Endodermal cell (in vitro differentiated cells): ENCODE measurements at regions not wholly inside any gene's neighbourhood (a gene's known extent, or its start where the extent isn't known, plus 50 kb on each side); places are given as distances from the start of the nearest gene placed in this dataset.
"Not testable (repeated sequence)": the region's sequence is repeated elsewhere in the genome, so short reads cannot be mapped to it uniquely, and the experiment has no call there.

Source experiments
- DNase-seq: peaks from one replicate; pipeline ENCODE4 v3.0.0-alpha.2; 2017
- H3K27ac ChIP-seq: 2 replicates; pipeline ENCODE4 v1.5.1; 2013; ENCODE audit warnings: mild to moderate bottlenecking, low read depth, low read length, moderate library complexity
- H3K27me3 ChIP-seq: 2 replicates; pipeline ENCODE4 v1.6.1; 2013; ENCODE audit warnings: mild to moderate bottlenecking, low read length, moderate library complexity; ENCODE audit not compliant: insufficient read depth, control insufficient read depth, poor library complexity, severe bottlenecking
- H3K36me3 ChIP-seq: 2 replicates; pipeline ENCODE4 v1.7.0; 2013; ENCODE audit warnings: mild to moderate bottlenecking, low read length, moderate library complexity; ENCODE audit not compliant: control insufficient read depth, insufficient read depth
- H3K4me1 ChIP-seq: one replicate; pipeline ENCODE4 v1.7.0; 2013; ENCODE audit warnings: low read length; ENCODE audit not compliant: control insufficient read depth, insufficient read depth
- H3K4me3 ChIP-seq: 2 replicates; pipeline ENCODE4 v1.5.1; 2013; ENCODE audit warnings: mild to moderate bottlenecking, low read length, moderate library complexity
- H3K9ac ChIP-seq: 2 replicates; pipeline ENCODE4 v1.6.1; 2013; ENCODE audit warnings: mild to moderate bottlenecking, low read length, moderate library complexity; ENCODE audit not compliant: poor library complexity, severe bottlenecking; ENCODE audit errors: extremely low read depth
- H3K9me3 ChIP-seq: 2 replicates; pipeline ENCODE4 v1.6.1; 2013; ENCODE audit warnings: mild to moderate bottlenecking, low read length, moderate library complexity; ENCODE audit not compliant: control insufficient read depth
- H3K27ac Mint-ChIP-seq: 2 replicates; pipeline ENCODE4 v1.8.0; 2020; ENCODE audit warnings: mixed read lengths
- H3K27me3 Mint-ChIP-seq: 2 replicates; pipeline ENCODE4 v1.8.0; 2021; ENCODE audit warnings: mild to moderate bottlenecking, mixed read lengths; ENCODE audit not compliant: insufficient read depth
- H3K36me3 Mint-ChIP-seq: 2 replicates; pipeline ENCODE4 v1.8.0; 2020; ENCODE audit warnings: low read depth, mixed read lengths
- H3K4me1 Mint-ChIP-seq: 2 replicates; pipeline ENCODE4 v1.8.0; 2020; ENCODE audit warnings: mixed read lengths
- H3K4me3 Mint-ChIP-seq: 2 replicates; pipeline ENCODE4 v1.8.0; 2020; ENCODE audit warnings: mild to moderate bottlenecking, moderate library complexity, mixed read lengths
- H3K9me3 Mint-ChIP-seq: 2 replicates; pipeline ENCODE4 v1.8.0; 2020; ENCODE audit warnings: mild to moderate bottlenecking, mixed read lengths
- CTCF ChIP-seq: fragments of 200-600 bp; sonication (generic); conservative IDR thresholded peaks from 2 replicates; pipeline ENCODE4 v1.5.0; 2021; ENCODE audit warnings: antibody characterized with exemption, mild to moderate bottlenecking
- WGBS, 2 experiments: methylation state at CpG; one replicate each; pipeline versions ENCODE4 v1.1.5 to v1.1.7; 2013; ENCODE audit warnings: missing lambda C conversion rate in 2 of 2, mixed read lengths in 1 of 2; ENCODE audit not compliant: insufficient coverage in 1 of 2, insufficient read length in 1 of 2; 5-methylcytosine and 5-hydroxymethylcytosine counted together

- not testable (repeated sequence) for H3K27me3 ChIP-seq, H3K4me1 ChIP-seq, H3K4me3 ChIP-seq, H3K36me3 ChIP-seq, DNase-seq, H3K27ac ChIP-seq, H3K36me3 Mint-ChIP-seq, H3K27me3 Mint-ChIP-seq, H3K4me3 Mint-ChIP-seq, H3K9ac ChIP-seq
- Mint-ChIP-seq H3K9me3 (peaks cover 28% of the 10 kb centered on the region), H3K4me1 (peaks cover 18% of the 10 kb centered on the region), H3K27ac (peak overlapping the region; percentile 39)
- WGBS, 2 experiments, result 73 to 83% methylated on average over 1 of the region's 3 CpGs
- peaks cover 51% of the 10 kb centered on the region for H3K9me3 ChIP-seq
Observed at GRCh38 chr1:66424530-66424929, 109.4 kb upstream of the SGIP1 start.

GRCh38 chr1:66426239-66426853 is 107.6 kb upstream of the SGIP1 start:
- Mint-ChIP-seq H3K4me3 (no peak overlapping the region), H3K36me3 (peaks cover 5% of the 10 kb centered on the region), H3K4me1 (peaks cover 18% of the 10 kb centered on the region), H3K27ac (no peak overlapping the region), H3K9me3 (peaks cover 41% of the 10 kb centered on the region), H3K27me3 (peaks cover 1% of the 10 kb centered on the region)
- Histone ChIP-seq H3K4me1 (no peaks in the 10 kb centered on the region), H3K27me3 (no peaks in the 10 kb centered on the region), H3K27ac (no peak overlapping the region), H3K9ac (no peak overlapping the region), H3K36me3 (no peaks in the 10 kb centered on the region), H3K4me3 (no peak overlapping the region), H3K9me3 (peaks cover 60% of the 10 kb centered on the region)
- 85 to 90% methylated on average over 2 to 4 of the region's 4 CpGs for WGBS, 2 experiments
- no peak for TF ChIP-seq CTCF
- DNase-seq, result no peak

DNA sequence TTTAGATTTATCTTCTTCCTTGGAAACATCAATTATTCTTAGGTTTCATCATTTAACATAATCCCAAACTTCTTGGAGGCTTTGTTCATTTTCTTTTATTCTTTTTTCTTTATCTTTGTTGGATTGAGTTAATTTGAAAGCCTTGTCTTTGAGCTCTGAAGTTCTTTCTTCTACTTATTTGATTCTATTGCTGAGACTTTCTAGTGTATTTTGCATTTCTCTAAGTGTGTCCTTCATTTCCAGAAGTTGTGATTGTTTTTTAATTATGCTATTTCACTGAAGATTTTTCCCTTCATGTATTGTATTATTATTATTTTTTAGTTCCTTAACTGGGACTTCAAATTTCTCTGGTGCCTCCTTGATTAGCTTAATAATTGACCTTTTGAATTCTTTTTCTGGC is 103.1 kb upstream of the SGIP1 start:
- DNase-seq, H3K9ac ChIP-seq, H3K4me3 ChIP-seq, H3K36me3 ChIP-seq, H3K36me3 Mint-ChIP-seq, H3K27ac ChIP-seq, H3K4me3 Mint-ChIP-seq, H3K27me3 ChIP-seq, H3K27ac Mint-ChIP-seq, H3K27me3 Mint-ChIP-seq, H3K4me1 ChIP-seq: not testable (repeated sequence)
- Mint-ChIP-seq H3K4me1 (peaks cover 14% of the 10 kb centered on the region), H3K9me3 (peaks cover 41% of the 10 kb centered on the region)
- peaks cover 48% of the 10 kb centered on the region for H3K9me3 ChIP-seq

GRCh38 chr1:66431999-66432398 is 102.0 kb upstream of the SGIP1 start:
- 88 to 100% methylated on average over 1 to 2 of the region's 2 CpGs for WGBS, 2 experiments
- peaks cover 34% of the 10 kb centered on the region for H3K9me3 Mint-ChIP-seq

More at GRCh38 chr1:66431999-66432398, 102.0 kb upstream of the SGIP1 start:
- no peak for TF ChIP-seq CTCF
- Histone ChIP-seq H3K36me3 (no peaks in the 10 kb centered on the region), H3K9me3 (peaks cover 43% of the 10 kb centered on the region), H3K27ac (no peak overlapping the region), H3K9ac (no peak overlapping the region), H3K4me3 (no peak overlapping the region), H3K27me3 (no peaks in the 10 kb centered on the region), H3K4me1 (no peaks in the 10 kb centered on the region)
- Mint-ChIP-seq H3K27ac (peak overlapping the region; percentile 53), H3K4me3 (no peak overlapping the region), H3K27me3 (peaks cover 3% of the 10 kb centered on the region), H3K36me3 (peaks cover 5% of the 10 kb centered on the region), H3K4me1 (peaks cover 10% of the 10 kb centered on the region)
- DNase-seq, result no peak
